HG03354 (cell line): ENCODE measurements at regions not wholly inside any gene's neighbourhood (a gene's known extent, or its start where the extent isn't known, plus 50 kb on each side); places are given as distances from the start of the nearest gene placed in this dataset.

Experiments
- ATAC-seq: cut with Tn5 transposase; IDR thresholded peaks from one replicate; pipeline ENCODE4 v1.9.1; 2021; ENCODE audit warnings: mild to moderate bottlenecking; ENCODE audit not compliant: unreplicated experiment, poor library complexity, severe bottlenecking

DNA sequence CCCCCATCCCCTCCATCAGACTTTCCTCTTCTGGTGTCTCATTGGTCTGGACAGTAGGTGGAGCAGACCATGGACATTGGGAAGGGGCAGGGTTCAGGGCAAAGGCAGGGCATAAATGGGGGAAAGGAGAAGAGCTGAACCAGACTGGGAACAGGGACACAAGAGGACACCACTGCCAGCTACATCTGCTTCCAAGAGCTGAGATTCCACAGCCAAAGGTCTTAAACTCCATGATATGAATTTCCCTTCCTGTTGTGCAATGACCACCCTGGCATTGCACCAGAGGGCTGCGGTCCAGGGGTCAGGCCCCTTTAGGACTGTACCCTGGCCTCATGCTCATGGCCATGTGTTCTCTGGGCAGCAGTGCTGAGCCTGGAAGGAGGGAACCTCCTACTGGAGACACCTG lies 137.9 kb downstream of the MAFB start:
- no peak for ATAC-seq

DNA sequence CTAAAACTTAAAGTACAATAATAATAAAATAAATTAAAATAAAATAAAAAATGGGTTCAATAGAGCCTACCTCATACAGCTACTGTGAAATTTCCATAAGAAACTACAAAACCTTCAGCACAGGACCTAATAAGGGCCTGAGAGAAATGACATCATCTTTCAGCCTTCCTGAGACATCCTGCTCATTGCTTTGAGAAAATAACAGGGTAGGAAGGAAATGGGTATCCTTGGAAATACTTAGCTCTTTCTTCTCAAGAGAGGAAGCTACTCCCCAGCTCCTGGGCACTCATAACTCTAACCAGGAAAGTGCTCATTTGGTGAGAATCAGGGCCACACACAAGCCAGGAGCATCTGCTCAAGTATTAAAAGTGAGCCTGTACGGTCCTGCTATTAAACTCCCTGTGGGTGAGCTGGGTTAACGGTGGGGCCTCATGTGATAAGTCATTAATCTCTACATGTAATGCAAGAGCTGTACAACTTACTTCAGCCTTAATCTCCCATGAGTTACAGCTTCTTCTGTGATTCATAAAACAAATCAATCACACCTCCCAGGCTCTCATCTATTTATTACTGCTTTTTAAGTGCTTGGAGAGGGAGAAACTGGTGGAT lies 141.4 kb downstream of the MAFB start:
- no peak for ATAC-seq

DNA sequence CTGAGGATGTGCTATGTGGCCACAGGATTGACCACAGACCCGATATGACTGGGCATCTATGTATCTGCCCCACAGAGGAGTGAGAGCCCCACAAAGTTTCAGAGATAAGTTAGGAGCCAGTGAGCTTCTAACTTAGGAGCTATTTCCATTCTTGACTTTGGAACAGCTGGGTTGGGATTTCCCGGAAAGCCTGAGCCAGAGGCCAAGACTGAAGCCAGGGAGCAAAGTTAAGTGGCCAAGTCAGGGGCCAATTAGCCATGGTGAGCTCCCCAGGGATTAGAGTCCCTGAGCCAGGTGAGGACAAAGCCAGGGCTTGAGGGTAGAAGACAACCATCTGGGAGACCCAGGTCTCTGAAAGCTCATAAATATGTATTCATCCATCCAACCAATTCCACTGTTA lies 143.6 kb downstream of the MAFB start:
- ATAC-seq, result no peak

DNA sequence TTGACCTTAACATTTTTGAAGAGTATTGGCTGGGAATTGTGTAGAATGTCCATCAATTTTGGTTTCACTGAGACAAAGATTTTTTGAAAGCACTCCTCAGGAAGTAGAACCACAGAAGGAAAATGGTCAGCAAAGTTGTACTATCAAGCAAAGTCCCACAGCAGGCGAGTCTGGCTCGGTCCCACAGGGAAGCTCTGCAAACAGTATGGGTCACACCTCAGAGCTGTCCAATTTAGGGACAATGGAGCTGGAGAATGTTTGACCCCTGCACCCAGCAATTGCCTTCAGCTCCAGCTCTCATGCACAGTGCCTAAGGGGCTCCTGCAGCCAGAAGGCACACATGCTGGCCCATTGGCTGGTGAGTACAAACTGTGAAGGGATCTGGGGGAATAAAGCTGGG lies 147.0 kb downstream of the MAFB start:
- ATAC-seq, result no peak

DNA sequence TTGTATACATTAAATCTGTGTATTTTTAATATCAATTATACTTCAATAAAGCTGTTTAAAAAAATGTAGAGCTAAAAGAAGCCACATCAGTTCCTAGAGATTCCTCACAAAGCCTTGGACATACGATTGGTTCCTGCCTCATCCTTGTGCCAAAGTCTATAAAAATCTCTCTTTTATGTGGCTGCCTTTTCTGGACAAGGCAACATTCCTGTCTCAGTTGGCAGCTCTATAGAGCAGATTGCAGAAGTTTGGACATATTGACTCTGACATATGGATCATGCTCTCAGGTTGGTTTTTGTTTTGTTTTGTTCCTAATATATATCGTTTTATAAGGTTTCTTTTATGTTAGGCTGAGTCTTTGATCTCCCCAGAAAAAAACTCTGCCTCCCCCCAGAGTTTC lies 148.9 kb downstream of the MAFB start:
- ATAC-seq, result no peak

DNA sequence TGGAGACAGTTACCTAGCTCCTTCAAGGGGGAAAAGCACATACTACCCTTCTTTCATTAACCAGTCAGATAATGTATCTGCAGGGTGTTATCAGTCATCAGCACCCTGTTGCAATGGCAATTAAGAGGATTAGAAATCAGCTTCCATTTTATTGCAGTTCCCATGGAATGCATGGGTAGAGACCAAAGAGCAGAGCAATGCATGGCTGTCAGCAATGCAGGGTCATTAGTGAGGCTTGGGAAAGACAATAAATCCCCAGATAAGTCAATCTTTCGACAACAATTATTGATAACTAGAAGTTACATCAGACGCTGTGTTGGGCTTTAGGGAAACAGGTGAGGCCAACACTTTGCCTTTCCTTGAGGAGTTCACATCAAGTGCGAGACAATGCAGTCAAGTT lies 150.9 kb downstream of the MAFB start:
- ATAC-seq, result no peak

DNA sequence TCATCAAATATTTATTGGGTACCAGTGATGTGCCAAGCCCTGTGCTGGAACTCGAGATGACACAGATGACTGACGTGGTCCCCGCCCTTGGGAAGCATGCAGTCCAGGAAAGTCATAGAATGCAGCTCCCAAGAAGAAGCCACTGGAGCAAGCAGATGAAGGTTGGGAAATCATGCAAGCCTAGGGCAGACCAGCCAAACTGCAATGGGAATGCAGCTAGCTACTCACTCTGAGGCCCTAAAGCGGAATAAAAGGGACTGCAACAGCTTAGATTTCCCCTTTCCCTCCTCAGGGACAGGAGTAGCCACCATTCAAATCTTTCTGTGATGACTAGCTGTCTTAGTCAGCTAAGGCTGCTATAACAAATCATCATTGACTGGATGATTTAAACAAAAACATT lies 152.2 kb downstream of the MAFB start:
- ATAC-seq, result no peak

DNA sequence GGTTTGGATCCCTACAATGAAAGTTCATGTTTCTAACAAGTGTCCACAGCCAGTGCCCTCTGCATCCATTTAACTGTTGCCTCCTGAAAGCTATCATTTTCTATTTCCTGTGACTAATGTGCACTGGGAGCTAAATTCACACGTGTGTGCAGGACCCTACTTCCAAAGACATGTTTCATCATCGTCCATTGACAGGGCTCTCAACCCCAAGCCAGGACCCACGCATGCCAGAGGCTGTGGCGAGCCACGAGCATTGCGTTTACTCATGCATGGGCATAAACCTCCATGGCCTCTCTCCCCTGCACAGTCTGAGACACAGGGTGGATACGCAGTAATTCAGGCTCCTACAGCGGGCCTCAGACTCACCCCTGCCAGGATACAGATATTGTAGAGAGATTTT lies 153.2 kb downstream of the MAFB start:
- ATAC-seq, result no peak

DNA sequence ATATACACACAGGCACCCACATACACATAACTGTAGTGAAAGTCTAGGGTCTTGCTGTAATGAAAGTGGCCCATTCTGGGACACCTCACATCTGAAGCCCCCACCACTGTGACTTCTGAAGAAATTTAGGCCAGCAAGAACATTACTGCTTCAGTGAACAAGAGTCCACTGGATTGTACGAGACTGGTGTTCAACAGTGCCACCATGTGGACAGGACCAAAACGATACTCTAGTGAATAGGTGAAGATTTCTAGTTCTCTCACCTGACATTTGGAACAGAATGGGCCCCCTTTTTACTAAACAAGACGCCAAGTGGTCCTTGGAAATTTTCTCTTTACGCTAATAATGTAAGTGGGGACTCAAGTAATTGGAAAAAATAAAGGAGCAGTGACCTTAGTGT lies 156.9 kb downstream of the MAFB start:
- no peak for ATAC-seq

DNA sequence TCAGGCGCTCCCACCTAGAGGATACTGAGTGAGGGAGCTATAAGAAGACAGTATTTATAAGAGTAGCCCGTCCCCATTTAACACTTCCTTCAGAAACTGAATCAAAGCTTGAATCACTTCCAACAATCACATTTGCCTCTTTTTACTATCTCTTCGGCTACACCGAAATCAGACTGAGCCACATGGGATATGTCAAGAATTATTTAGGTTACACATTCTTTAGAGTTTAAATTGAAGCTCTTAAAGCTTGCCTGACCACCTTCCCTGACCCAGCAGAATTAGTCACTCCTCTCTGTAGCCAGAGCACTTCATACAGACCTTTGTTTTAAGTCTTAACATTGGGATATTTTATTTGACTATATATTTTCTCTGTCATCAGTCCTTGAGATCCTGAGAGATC lies 163.7 kb downstream of the MAFB start:
- ATAC-seq, result no peak

DNA sequence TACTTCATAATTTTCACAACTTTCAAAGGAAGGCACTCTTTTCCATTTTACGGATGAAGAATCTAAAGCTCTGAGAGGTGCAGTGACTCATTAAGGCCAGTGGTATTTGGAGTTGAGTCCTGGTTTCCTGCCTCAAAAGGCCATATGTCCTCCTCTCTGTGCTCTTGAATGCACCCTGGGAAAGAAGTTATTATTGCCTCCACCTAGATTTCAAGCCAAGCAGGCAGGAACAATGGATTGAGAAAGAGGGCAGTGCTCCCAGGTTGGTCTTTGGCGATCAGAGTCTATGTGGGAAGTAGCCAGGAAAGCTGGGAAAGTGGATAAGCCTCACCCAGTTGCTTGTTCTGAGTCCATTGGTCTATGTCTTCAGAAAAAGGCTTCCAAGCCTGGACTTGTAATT lies 165.0 kb downstream of the MAFB start:
- ATAC-seq, result no peak

DNA sequence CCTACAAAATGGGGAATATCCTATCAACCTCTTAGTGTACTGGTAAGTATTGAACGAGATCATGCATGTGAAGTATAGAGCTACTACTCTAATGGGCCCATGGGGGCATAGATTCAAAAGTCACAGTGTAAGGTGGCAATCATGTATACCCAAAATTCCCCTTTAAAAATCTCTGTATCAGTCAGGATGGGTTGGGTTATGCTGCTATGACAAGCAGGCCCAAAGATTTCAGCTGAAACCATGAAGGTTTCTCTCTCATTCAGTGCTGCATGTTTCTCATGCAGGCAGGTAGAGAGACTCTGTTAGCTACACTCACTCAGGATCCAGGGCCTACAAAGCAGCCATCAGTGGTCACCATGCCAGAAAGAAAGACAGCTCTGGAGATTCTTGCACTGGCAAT lies 166.6 kb downstream of the MAFB start:
- ATAC-seq, result no peak

DNA sequence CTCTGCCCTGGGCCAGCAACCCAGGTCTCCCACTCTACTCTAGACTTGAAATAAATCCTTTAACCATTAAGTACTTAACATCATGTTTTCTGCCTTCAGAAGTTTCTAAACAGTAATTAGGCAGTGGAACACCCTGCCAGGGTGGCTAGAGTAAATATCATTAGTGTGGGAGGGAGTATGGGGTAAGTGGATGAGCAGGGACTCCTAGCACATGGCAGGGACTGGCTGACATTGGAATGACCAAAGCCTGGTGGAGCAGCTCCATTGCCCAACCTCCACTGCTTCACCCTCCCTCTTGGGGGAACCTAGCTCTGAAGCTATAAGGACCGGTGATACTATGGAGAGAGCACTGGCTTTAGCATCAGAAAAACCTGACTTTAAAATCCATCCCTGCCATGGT lies 167.1 kb downstream of the MAFB start:
- no peak for ATAC-seq

DNA sequence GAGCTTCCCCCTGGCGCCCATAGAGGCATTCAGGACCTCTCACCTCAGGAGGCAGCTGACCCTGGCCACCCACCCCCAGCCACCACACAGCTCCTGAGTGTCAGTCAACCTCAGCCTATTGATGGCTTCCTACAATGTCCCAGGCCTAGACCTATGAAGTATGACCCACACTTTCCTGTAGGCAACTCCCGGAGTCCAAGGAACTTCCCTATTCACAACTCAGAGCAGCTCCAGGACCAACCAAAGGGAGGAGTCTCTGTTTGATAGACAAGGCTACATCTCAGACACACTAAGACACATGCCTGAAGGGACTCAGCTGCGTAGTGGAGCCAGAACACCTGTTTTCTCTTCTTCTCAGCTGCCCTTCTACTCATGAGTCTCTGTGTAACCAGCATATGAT lies 169.1 kb downstream of the MAFB start:
- no peak for ATAC-seq

DNA sequence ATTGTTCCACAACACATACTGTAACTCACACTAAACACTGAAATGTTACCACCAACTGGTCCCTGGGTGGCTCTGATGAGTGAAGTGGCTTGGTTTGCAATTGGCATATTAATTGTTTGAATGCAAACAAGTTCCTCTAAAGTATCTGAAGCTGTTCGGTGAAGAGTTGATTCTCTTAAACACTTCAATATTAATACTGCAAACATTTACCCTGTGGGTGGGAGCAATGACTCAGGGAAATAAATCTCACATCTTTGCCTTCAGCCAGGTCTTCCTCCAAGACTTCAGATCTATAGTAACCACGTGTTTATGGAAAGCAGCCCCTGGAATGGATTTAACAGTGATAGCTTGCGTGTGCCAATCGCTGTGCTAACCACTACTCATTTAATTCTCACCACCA lies 176.0 kb downstream of the MAFB start:
- no peak for ATAC-seq

DNA sequence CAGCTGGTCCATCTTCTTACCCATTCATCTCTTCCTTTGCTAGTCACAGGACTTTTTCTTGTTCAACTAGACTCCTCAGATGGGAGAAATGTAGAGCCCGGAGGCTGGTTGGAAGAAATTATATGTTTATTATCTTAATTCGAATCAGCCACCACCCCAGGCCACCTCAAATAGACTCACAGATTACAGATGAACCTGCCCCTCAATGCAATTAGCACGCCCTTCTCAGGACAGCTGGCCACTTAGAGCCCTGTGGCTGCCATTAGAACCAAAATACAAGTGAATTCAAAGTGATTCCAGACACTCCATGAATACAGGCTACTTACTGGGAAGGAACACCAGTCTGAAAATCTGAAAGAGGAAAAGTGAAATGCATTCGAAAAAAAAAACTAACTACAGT lies 176.4 kb downstream of the MAFB start:
- ATAC-seq, result no peak

DNA sequence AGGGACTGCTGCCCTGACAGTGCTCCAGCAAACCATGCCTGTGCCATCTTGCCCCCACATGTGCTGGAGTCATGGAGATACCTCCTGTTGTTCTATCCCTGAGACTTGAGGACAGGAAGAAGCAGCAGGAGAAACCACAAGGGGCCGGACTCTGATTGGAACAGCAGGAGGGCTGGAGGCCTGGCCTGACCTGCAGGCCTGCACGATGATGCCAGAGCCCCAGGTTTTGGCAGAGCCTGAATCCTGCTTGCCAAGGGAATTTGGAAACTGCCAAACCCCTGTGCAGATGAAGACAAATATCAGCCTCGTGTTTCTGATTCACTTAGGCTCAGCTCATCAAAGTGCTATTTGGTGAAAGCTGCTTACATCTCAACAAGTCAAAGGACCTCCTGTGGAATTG lies 177.6 kb downstream of the MAFB start:
- no peak for ATAC-seq

DNA sequence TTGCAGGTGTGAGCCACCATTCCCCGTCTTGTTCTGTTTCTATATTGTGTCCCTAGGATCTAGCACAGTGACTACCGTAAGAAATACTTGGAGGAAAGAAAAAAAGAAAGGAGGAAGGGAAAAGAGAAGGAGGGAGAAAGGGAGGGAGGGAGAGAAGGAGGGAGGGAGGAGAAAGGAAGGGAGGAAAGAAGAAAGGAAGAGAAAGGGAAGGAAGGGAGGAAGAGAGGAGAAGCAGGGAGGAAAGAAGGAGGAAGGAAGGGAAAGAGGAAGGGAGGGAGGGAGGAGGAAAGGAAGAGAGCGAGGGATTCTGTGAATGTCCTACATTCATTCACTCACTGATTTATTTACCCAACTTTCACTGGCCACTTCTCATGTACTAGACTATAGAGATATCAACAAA lies 178.4 kb downstream of the MAFB start:
- no peak for ATAC-seq

DNA sequence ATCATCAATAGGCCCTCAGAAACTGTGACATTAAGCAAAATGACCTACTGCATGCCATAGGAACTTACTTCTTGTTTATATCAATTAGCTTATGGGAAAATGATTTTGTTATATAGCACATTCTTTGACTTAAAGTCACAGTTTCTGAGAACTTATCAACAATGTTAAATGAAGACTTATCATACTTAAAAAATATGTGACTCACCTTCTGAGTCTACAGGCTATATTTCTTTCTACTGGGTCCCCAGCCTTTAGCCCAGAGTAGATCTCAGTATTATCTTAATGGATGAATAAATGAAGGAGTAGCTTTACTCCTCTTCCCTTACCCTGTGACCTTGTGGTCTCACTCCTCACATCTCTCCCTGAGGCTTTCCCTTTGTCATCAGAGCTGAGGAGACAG lies 180.2 kb downstream of the MAFB start:
- ATAC-seq, result no peak

DNA sequence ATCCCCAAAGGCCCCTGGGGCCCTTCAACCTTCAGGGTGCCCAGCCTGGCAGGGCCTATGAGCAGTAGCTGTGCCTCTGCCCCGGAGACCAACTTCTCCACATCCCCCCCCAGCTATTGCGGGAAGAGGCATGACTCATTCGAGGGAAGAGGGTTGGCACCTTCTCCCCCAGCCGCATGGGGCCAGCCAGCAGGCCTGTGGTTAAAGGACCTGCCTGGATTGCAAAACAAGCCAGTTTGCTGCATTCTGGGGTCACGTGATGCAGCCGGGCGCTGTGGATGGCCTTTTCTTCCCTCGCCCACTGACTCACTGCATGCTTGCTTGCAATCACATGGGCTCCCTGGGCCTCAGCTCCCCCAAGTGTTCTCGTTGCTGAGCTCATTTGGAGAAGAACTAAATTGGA lies 182.5 kb downstream of the MAFB start:
- no peak for ATAC-seq

DNA sequence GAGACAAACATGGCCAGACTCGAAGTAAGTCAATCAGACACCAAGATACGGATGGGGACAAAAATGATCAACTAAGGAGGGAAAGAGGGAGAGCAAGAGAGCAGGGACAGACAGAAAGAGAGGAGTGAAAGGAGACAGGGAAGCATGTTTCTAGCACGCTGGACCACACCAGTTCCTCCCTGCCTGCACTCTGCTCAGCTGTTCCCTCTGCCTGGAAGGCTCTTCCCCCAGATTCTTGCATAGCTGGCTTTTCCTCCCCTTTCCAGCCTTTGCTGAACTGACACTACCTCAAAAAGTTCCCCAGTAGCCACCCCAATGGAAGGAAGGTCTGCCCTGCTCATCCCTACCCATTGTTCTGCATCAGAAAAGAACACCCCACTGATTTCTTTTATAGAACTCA lies 185.9 kb downstream of the MAFB start:
- no peak for ATAC-seq

DNA sequence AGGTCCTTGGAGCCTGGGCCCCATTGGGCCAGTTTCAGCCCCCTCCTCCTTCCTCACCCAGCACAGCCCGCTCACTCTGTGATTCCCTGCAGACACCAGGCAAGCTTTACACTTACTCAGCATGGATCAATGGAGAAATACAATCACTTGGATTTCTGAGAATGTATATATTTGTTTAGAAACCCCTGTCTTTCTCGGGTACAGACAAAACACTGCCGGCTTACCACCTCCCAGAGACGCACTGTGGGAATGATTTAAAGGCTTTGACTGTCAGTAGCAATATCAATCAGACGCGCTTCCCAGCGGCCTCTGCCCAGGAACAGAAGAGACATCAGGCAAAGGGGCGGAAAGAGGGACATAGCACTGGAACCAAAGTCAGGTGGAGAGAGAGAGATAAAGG lies 186.5 kb downstream of the MAFB start:
- no peak for ATAC-seq

DNA sequence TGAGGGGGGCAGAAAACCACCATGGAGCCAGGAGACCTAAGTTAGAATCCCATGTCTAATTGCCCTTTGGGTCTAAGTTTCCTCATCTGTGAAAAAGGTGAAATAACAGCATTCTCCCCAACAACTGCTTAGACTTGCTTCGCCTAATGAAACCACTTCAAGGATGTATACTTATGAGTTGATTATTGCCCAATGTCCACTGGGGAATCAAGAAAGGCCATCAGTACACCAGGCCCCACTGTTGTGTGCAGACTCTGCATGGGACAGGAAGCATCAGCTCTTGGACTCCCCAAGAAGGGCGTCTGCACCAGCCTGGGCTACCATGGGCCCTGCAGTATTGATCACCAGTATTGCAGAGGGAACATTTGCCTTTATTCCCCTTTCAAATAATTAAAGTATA lies 189.6 kb downstream of the MAFB start:
- ATAC-seq, result no peak
